GM12878 (cell line): ENCODE measurements at regions not wholly inside any gene's neighbourhood (a gene's known extent, or its start where the extent isn't known, plus 50 kb on each side); places are given as distances from the start of the nearest gene placed in this dataset.

Experiments used
- ASH2L ChIP-seq: fragments of 300-600, 200-600 bp; sonication (generic); IDR thresholded peaks from 2 replicates; pipeline ENCODE4 v1.6.1; 2017; ENCODE audit warnings: low read depth, mild to moderate bottlenecking, borderline replicate concordance
- BACH1 ChIP-seq: fragments of 450-650 bp; IDR thresholded peaks from 2 replicates; pipeline ENCODE4 v1.6.1; 2017; ENCODE audit warnings: mild to moderate bottlenecking, borderline replicate concordance
- CUX1 ChIP-seq: IDR thresholded peaks from 2 replicates; pipeline ENCODE4 v1.6.1; 2012; ENCODE audit warnings: improper control_type of control experiment, low read depth, low read length; ENCODE audit not compliant: insufficient replicate concordance
- E2F4 ChIP-seq: IDR thresholded peaks from 2 replicates; pipeline ENCODE4 v1.6.1; 2012; ENCODE audit warnings: low read depth, low read length, improper control_type of control experiment
- ESRRA ChIP-seq: IDR thresholded peaks from 2 replicates; pipeline ENCODE4 v1.6.1; 2012; ENCODE audit warnings: mild to moderate bottlenecking, low read length, improper control_type of control experiment
- HDAC6 ChIP-seq: fragments of 200-600 bp; sonication (generic); IDR thresholded peaks from one replicate; pipeline ENCODE4 v1.8.0; 2017; ENCODE audit warnings: antibody characterized with exemption; ENCODE audit not compliant: unreplicated experiment
- IRF4 ChIP-seq: IDR thresholded peaks from 2 replicates; pipeline ENCODE4 v1.6.1; 2011; ENCODE audit warnings: low read depth, low read length
- JUNB ChIP-seq: IDR thresholded peaks from 2 replicates; pipeline ENCODE4 v1.6.1; 2016; ENCODE audit warnings: antibody characterized with exemption, mild to moderate bottlenecking
- KLF5 ChIP-seq: fragments of 450-650 bp; IDR thresholded peaks from 2 replicates; pipeline ENCODE4 v1.6.1; 2014; ENCODE audit warnings: mild to moderate bottlenecking; ENCODE audit not compliant: partially characterized antibody
- MLLT1 ChIP-seq: fragments of 450-650 bp; IDR thresholded peaks from 2 replicates; pipeline ENCODE4 v1.6.1; 2016; ENCODE audit warnings: mild to moderate bottlenecking
- MTA2 ChIP-seq: fragments of 450-650 bp; IDR thresholded peaks from 2 replicates; pipeline ENCODE4 v1.6.1; 2016; ENCODE audit warnings: low read depth, mild to moderate bottlenecking, moderate library complexity
- NFIC ChIP-seq: IDR thresholded peaks from 2 replicates; pipeline ENCODE4 v1.6.1; 2012; ENCODE audit warnings: low read depth, mild to moderate bottlenecking, inconsistent platforms, low read length, moderate library complexity
- PML ChIP-seq: IDR thresholded peaks from 2 replicates; pipeline ENCODE4 v1.6.1; 2012; ENCODE audit warnings: low read length, inconsistent platforms
- RAD21 ChIP-seq: IDR thresholded peaks from 2 replicates; pipeline ENCODE4 v1.6.1; 2011; ENCODE audit warnings: mild to moderate bottlenecking, low read depth, low read length, moderate library complexity; ENCODE audit not compliant: insufficient read depth
- RELA ChIP-seq: fragments of 450-650 bp; IDR thresholded peaks from 2 replicates; pipeline ENCODE4 v1.8.0; 2014; ENCODE audit warnings: borderline replicate concordance; ENCODE audit not compliant: partially characterized antibody
- RFX5 ChIP-seq: IDR thresholded peaks from 2 replicates; pipeline ENCODE4 v1.6.1; 2011; ENCODE audit warnings: low read depth, low read length, improper control_type of control experiment
- SMARCA5 ChIP-seq: fragments of 450-650 bp; IDR thresholded peaks from 2 replicates; pipeline ENCODE4 v1.6.1; 2017; ENCODE audit warnings: mild to moderate bottlenecking
- SUZ12 ChIP-seq: fragments of 200-600 bp; sonication (generic); IDR thresholded peaks from one replicate; pipeline ENCODE4 v1.6.1; 2018; ENCODE audit warnings: antibody characterized with exemption, mild to moderate bottlenecking; ENCODE audit not compliant: unreplicated experiment
- TAF1 ChIP-seq: IDR thresholded peaks from 2 replicates; pipeline ENCODE4 v1.6.1; 2011; ENCODE audit warnings: mild to moderate bottlenecking, low read depth, low read length, borderline replicate concordance
- TBL1XR1 ChIP-seq: IDR thresholded peaks from 2 replicates; pipeline ENCODE4 v1.6.1; 2012; ENCODE audit warnings: low read depth, low read length, improper control_type of control experiment
- ZNF384 ChIP-seq: IDR thresholded peaks from 2 replicates; pipeline ENCODE4 v1.6.1; 2012; ENCODE audit warnings: low read depth, mild to moderate bottlenecking, low read length, improper control_type of control experiment, borderline replicate concordance
- ZNF622 ChIP-seq: fragments of 450-650 bp; IDR thresholded peaks from 2 replicates; pipeline ENCODE4 v1.6.1; 2017; ENCODE audit warnings: mild to moderate bottlenecking, inconsistent platforms

GRCh38 chr6:141483598-141484061, 649.1 kb upstream of the GJE1 start (continued):
- TF ChIP-seq MLLT1, result peak; percentile 61; the same call in 1 of the 2 replicates
- TF ChIP-seq HDAC6, result no peak
- peak; percentile 96 for TF ChIP-seq MTA2
- TF ChIP-seq ZNF622, result no peak
- no peak for TF ChIP-seq E2F4
- peak; percentile 58; the same call in 1 of the 2 replicates for TF ChIP-seq ASH2L
- peak; percentile 21; the same call in 1 of the 2 replicates for TF ChIP-seq RAD21
- TF ChIP-seq JUNB, result peak; percentile 85
- peak; percentile 59; the same call in 1 of the 2 replicates for TF ChIP-seq BACH1
- TF ChIP-seq RFX5, result no peak
- no peak for TF ChIP-seq ESRRA
- peak; percentile 53 for TF ChIP-seq CUX1
- peak; percentile 61; the same call in 1 of the 2 replicates for TF ChIP-seq PML
- TF ChIP-seq SMARCA5, result no peak
- TF ChIP-seq TBL1XR1, result peak; percentile 88; the same call in 1 of the 2 replicates
- TF ChIP-seq ZNF384, result no peak
- peak; percentile 73 for TF ChIP-seq IRF4
- peak; percentile 88 for TF ChIP-seq NFIC
- no peak for TF ChIP-seq RELA
- no peak for TF ChIP-seq SUZ12
- TF ChIP-seq TAF1, result no peak
- peak; percentile 73 for TF ChIP-seq KLF5
